Left renal cortex interstitium (tissue), 4 donors: ENCODE measurements at regions not wholly inside any gene's neighbourhood (a gene's known extent, or its start where the extent isn't known, plus 50 kb on each side); places are given as distances from the start of the nearest gene placed in this dataset.
"Not testable (repeated sequence)": the region's sequence is repeated elsewhere in the genome, so short reads cannot be mapped to it uniquely, and the experiment has no call there.

Source experiments
- DNase-seq, 4 donors: peaks; one replicate each; pipeline ENCODE4 v3.0.0-alpha.2; 2013; ENCODE audit warnings: low read depth in 4 of 4, low spot score in 2 of 4, missing footprints in 1 of 4

- DNase-seq: no peak
Measured at GRCh38 chr10:64518456-64518855, 997.3 kb downstream of the REEP3 start.

GRCh38 chr10:64519427-64519826, 998.2 kb downstream of the REEP3 start:
- DNase-seq: no peak

- no peak for DNase-seq
Measured at GRCh38 chr10:64519831-64520230, 998.6 kb downstream of the REEP3 start.

GRCh38 chr10:64523065-64523759, 1002.0 kb downstream of the REEP3 start:
- DNase-seq: no peak

GRCh38 chr10:64528294-64529002, 1007.2 kb downstream of the REEP3 start:
- DNase-seq: no peak

- DNase-seq: no peak
Measured at GRCh38 chr10:64529003-64529350, 1007.8 kb downstream of the REEP3 start.

- no peak for DNase-seq
Measured at GRCh38 chr10:64534616-64535015, 1013.4 kb downstream of the REEP3 start.

- DNase-seq: no peak
Measured at GRCh38 chr10:64535131-64535867, 1014.1 kb downstream of the REEP3 start.

GRCh38 chr10:64537112-64537511, 1015.9 kb downstream of the REEP3 start:
- no peak for DNase-seq

- no peak for DNase-seq
Measured at GRCh38 chr10:64537928-64538327, 1016.7 kb downstream of the REEP3 start.

GRCh38 chr10:64546073-64546472, 1024.9 kb downstream of the REEP3 start:
- no peak for DNase-seq

GRCh38 chr10:64547168-64547567, 1026.0 kb downstream of the REEP3 start:
- DNase-seq: no peak

- DNase-seq: no peak
Measured at GRCh38 chr10:64555666-64556065, 1034.5 kb downstream of the REEP3 start.

GRCh38 chr10:64558094-64558835, 1037.1 kb downstream of the REEP3 start:
- no peak for DNase-seq

- DNase-seq: no peak
Measured at GRCh38 chr10:64571056-64571455, 1049.9 kb downstream of the REEP3 start.

- DNase-seq: no peak
Measured at GRCh38 chr10:64573623-64574325, 1052.6 kb downstream of the REEP3 start.

GRCh38 chr10:64574371-64574770, 1053.2 kb downstream of the REEP3 start:
- peak in 1 of 4 donors; percentile 2 for DNase-seq

GRCh38 chr10:64576497-64576896, 1055.3 kb downstream of the REEP3 start:
- no peak for DNase-seq

- not testable (repeated sequence) for DNase-seq
Measured at GRCh38 chr10:64578757-64579156, 1057.6 kb downstream of the REEP3 start.

GRCh38 chr10:64586934-64587503, 1065.8 kb downstream of the REEP3 start:
- no peak for DNase-seq
